WTC11 (cell line): ENCODE measurements at regions not wholly inside any gene's neighbourhood (a gene's known extent, or its start where the extent isn't known, plus 50 kb on each side); places are given as distances from the start of the nearest gene placed in this dataset.

Source experiments
- ATAC-seq: fragments of 200-7000 bp; cut with Tn5 transposase; 2 replicates; pipeline ENCODE4 v1.10.0; 2021; ENCODE audit warnings: mild to moderate bottlenecking, moderate library complexity
- CTCF ChIA-PET: fragments of 300-600 bp; sonication (Branson Sonifier 250); formaldehyde crosslinking; loops from one replicate; lab custom pipeline; 2021; ENCODE audit warnings: antibody characterized with exemption; lab: Charles Lee
- POLR2A ChIA-PET: fragments of 350-600 bp; sonication (Branson Sonifier 250); formaldehyde crosslinking; loops from one replicate; lab custom pipeline; 2021; ENCODE audit warnings: antibody characterized with exemption; lab: Charles Lee
- DNase-seq: peaks from one replicate; pipeline ENCODE4 v3.0.0; 2021; ENCODE audit warnings: low spot score
- H3K27ac Mint-ChIP-seq: 2 replicates; pipeline ENCODE4 v1.8.0; 2021; ENCODE audit warnings: mixed read lengths
- H3K27me3 Mint-ChIP-seq: 2 replicates; pipeline ENCODE4 v1.8.0; 2021; ENCODE audit warnings: low read depth, mild to moderate bottlenecking, moderate library complexity, mixed read lengths
- H3K36me3 Mint-ChIP-seq: 2 replicates; pipeline ENCODE4 v1.8.0; 2021; ENCODE audit warnings: mixed read lengths
- H3K4me1 Mint-ChIP-seq: 2 replicates; pipeline ENCODE4 v1.8.0; 2022; ENCODE audit warnings: mixed read lengths
- H3K4me3 Mint-ChIP-seq: 2 replicates; pipeline ENCODE4 v1.8.0; 2021; ENCODE audit warnings: mild to moderate bottlenecking, moderate library complexity, mixed read lengths
- H3K9me3 Mint-ChIP-seq: 2 replicates; pipeline ENCODE4 v1.8.0; 2021; ENCODE audit warnings: mixed read lengths
- ATF6 ChIP-seq: sonication (generic); formaldehyde crosslinking; IDR thresholded peaks from 2 replicates; pipeline ENCODE4 v1.8.1; 2023; ENCODE audit warnings: mild to moderate bottlenecking, missing genetic modification reagents
- FOXJ3 ChIP-seq: sonication (generic); formaldehyde crosslinking; IDR thresholded peaks from 2 replicates; pipeline ENCODE4 v1.9.0; 2021; ENCODE audit warnings: missing genetic modification reagents, mild to moderate bottlenecking, borderline replicate concordance
- FOXK1 ChIP-seq: sonication (generic); formaldehyde crosslinking; IDR thresholded peaks from 2 replicates; pipeline ENCODE4 v1.8.0; 2022; ENCODE audit warnings: mild to moderate bottlenecking, moderate library complexity, missing genetic modification reagents
- GTF2I ChIP-seq: fragments of 250-450 bp; sonication (Bioruptor Pico); conservative IDR thresholded peaks from 2 replicates; pipeline ENCODE4 v1.4.0; 2021; ENCODE audit warnings: mild to moderate bottlenecking
- HMGXB4 ChIP-seq: sonication (generic); formaldehyde crosslinking; IDR thresholded peaks from 2 replicates; pipeline ENCODE4 v1.8.1; 2023; ENCODE audit warnings: mild to moderate bottlenecking, moderate library complexity, missing genetic modification reagents
- IRF2 ChIP-seq: sonication (generic); formaldehyde crosslinking; IDR thresholded peaks from 2 replicates; pipeline ENCODE4 v1.8.0; 2022; ENCODE audit warnings: low read depth, missing genetic modification reagents, borderline replicate concordance
- KAT7 ChIP-seq: sonication (generic); formaldehyde crosslinking; IDR thresholded peaks from 2 replicates; pipeline ENCODE4 v1.8.1; 2023; ENCODE audit warnings: missing genetic modification reagents, mild to moderate bottlenecking, borderline replicate concordance
- MAX ChIP-seq: sonication (generic); formaldehyde crosslinking; IDR thresholded peaks from 2 replicates; pipeline ENCODE4 v1.8.0; 2022; ENCODE audit warnings: mild to moderate bottlenecking, missing genetic modification reagents
- MLX ChIP-seq: sonication (generic); formaldehyde crosslinking; IDR thresholded peaks from 2 replicates; pipeline ENCODE4 v1.8.1; 2023; ENCODE audit warnings: mild to moderate bottlenecking, missing genetic modification reagents, moderate library complexity
- NFATC4 ChIP-seq: fragments of 250-450 bp; sonication (Bioruptor Pico); IDR thresholded peaks from 2 replicates; pipeline ENCODE4 v1.9.0; 2021; ENCODE audit warnings: mild to moderate bottlenecking
- NFE2L1 ChIP-seq: sonication (generic); formaldehyde crosslinking; IDR thresholded peaks from 2 replicates; pipeline ENCODE4 v1.8.1; 2023; ENCODE audit warnings: missing genetic modification reagents
- PRRX2 ChIP-seq: fragments of 250-450 bp; sonication (Bioruptor Pico); IDR thresholded peaks from 2 replicates; pipeline ENCODE4 v1.8.0; 2021; ENCODE audit warnings: mild to moderate bottlenecking
- RORB ChIP-seq: fragments of 250-450 bp; sonication (Bioruptor Pico); IDR thresholded peaks from 2 replicates; pipeline ENCODE4 v1.9.0; 2021; ENCODE audit warnings: mild to moderate bottlenecking
- TP53 ChIP-seq: sonication (generic); formaldehyde crosslinking; IDR thresholded peaks from 2 replicates; pipeline ENCODE4 v1.8.1; 2023; ENCODE audit warnings: mild to moderate bottlenecking, missing genetic modification reagents
- ZBTB21 ChIP-seq: sonication (generic); formaldehyde crosslinking; IDR thresholded peaks from 2 replicates; pipeline ENCODE4 v1.8.1; 2023; ENCODE audit warnings: mild to moderate bottlenecking, missing genetic modification reagents, borderline replicate concordance
- ZNF138 ChIP-seq: sonication (generic); formaldehyde crosslinking; conservative IDR thresholded peaks from 2 replicates; pipeline ENCODE4 v1.8.1; 2022; ENCODE audit warnings: mild to moderate bottlenecking, moderate library complexity, missing genetic modification reagents
- ZNF317 ChIP-seq: sonication (generic); formaldehyde crosslinking; IDR thresholded peaks from 2 replicates; pipeline ENCODE4 v1.8.1; 2023; ENCODE audit warnings: low read depth, mild to moderate bottlenecking, moderate library complexity, missing genetic modification reagents, borderline replicate concordance
- ZNF425 ChIP-seq: fragments of 250-450 bp; sonication (Bioruptor Pico); conservative IDR thresholded peaks from 2 replicates; pipeline ENCODE4 v1.9.0; 2021; ENCODE audit warnings: mild to moderate bottlenecking
- ZNF532 ChIP-seq: fragments of 250-450 bp; sonication (Bioruptor Pico); IDR thresholded peaks from 2 replicates; pipeline ENCODE4 v1.9.0; 2021; ENCODE audit warnings: mild to moderate bottlenecking, borderline replicate concordance
- TF ChIP-seq, protein P1 (sequence below): fragments of 250-450 bp; sonication (Bioruptor Pico); IDR thresholded peaks from 2 replicates; pipeline ENCODE4 v1.9.0; 2021; ENCODE audit warnings: moderate library complexity, mild to moderate bottlenecking, inconsistent platforms, borderline replicate concordance
- TF ChIP-seq, protein P2 (sequence below): sonication (generic); formaldehyde crosslinking; IDR thresholded peaks from 2 replicates; pipeline ENCODE4 v1.8.0; 2022; ENCODE audit warnings: mild to moderate bottlenecking, missing genetic modification reagents

GRCh38 chr7:13068032-13068431 is 380.6 kb downstream of the ARL4A start:
- H3K27me3 Mint-ChIP-seq, result no peaks in the 10 kb centered on the region
- no peak for ATAC-seq
- H3K4me1 Mint-ChIP-seq, result no peaks in the 10 kb centered on the region
- H3K4me3 Mint-ChIP-seq, result no peak overlapping the region
- H3K9me3 Mint-ChIP-seq, result no peaks in the 10 kb centered on the region
- TF ChIP-seq FOXJ3 (CRISPR knock-in tag), result no peak
- no peak for TF ChIP-seq NFATC4 (CRISPR knock-in tag)
- no peak for TF ChIP-seq PRRX2
- ChIA-PET CTCF (interaction anchor here (1.3 kb wide), 1 partner anchor 549 kb away, joined by 3 read pairs; no protein-coding TSS in a partner anchor), POLR2A (no interaction called here)
- H3K36me3 Mint-ChIP-seq, result no peaks in the 10 kb centered on the region
- no peak for DNase-seq
- no peak overlapping the region for H3K27ac Mint-ChIP-seq

DNA sequence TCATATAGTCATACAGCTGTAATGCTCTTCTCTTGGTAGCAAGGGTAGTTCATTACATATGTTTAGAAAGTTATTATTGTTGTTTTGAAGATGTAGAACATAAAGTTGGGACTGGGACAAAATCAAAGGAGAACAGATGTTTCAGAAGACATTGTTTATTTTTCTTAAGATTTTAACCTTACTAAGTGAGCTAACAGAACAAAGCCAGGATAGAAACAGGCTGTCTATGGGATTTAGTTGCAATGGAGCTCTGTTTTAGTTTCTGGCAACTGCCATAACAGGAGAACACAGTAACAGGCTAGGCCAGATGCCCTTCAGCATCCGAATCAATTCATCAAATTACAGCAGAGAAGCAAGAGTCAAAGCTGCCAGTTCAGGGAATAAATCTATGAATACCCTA is 382.4 kb downstream of the ARL4A start:
- Mint-ChIP-seq H3K27me3 (no peaks in the 10 kb centered on the region), H3K4me3 (no peak overlapping the region), H3K9me3 (no peaks in the 10 kb centered on the region), H3K4me1 (no peaks in the 10 kb centered on the region), H3K36me3 (no peaks in the 10 kb centered on the region)
- ATAC-seq (no peak), DNase-seq (no peak)
- POLR2A ChIA-PET, result no interaction called here
- TF ChIP-seq ZBTB21 (CRISPR knock-in tag), result no peak
- no peak for TF ChIP-seq ZNF425
- no peak for TF ChIP-seq IRF2 (CRISPR knock-in tag)
- TF ChIP-seq, protein P1, sequence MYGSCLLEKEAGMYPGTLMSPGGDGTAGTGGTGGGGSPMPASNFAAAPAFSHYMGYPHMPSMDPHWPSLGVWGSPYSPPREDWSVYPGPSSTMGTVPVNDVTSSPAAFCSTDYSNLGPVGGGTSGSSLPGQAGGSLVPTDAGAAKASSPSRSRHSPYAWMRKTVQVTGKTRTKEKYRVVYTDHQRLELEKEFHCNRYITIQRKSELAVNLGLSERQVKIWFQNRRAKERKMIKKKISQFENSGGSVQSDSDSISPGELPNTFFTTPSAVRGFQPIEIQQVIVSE (CRISPR knock-in tag), result no peak
- no peak for TF ChIP-seq RORB (CRISPR knock-in tag)
- no peak for TF ChIP-seq NFE2L1 (CRISPR knock-in tag)
- no peak for TF ChIP-seq NFATC4 (CRISPR knock-in tag)
- TF ChIP-seq KAT7 (CRISPR knock-in tag), result no peak
- TF ChIP-seq GTF2I, result no peak
- TF ChIP-seq ATF6 (CRISPR knock-in tag), result no peak
- no peak for TF ChIP-seq TP53 (CRISPR knock-in tag)
- TF ChIP-seq ZNF532 (CRISPR knock-in tag), result no peak
- no peak for TF ChIP-seq MAX (CRISPR knock-in tag)
- TF ChIP-seq FOXK1, result no peak
- no peak for TF ChIP-seq ZNF138 (CRISPR knock-in tag)
- no peak for TF ChIP-seq HMGXB4 (CRISPR knock-in tag)
- TF ChIP-seq ZNF317 (CRISPR knock-in tag), result no peak
- TF ChIP-seq MLX (CRISPR knock-in tag), result no peak
- TF ChIP-seq, protein P2, sequence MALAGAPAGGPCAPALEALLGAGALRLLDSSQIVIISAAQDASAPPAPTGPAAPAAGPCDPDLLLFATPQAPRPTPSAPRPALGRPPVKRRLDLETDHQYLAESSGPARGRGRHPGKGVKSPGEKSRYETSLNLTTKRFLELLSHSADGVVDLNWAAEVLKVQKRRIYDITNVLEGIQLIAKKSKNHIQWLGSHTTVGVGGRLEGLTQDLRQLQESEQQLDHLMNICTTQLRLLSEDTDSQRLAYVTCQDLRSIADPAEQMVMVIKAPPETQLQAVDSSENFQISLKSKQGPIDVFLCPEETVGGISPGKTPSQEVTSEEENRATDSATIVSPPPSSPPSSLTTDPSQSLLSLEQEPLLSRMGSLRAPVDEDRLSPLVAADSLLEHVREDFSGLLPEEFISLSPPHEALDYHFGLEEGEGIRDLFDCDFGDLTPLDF (CRISPR knock-in tag), result no peak
- TF ChIP-seq, all 79 proteins: peak for 0
- H3K27ac Mint-ChIP-seq, result no peak overlapping the region
- CTCF ChIA-PET, result no interaction called here
